ENCODE measurements at regions not wholly inside any gene's neighbourhood (a gene's known extent, or its start where the extent isn't known, plus 50 kb on each side); places are given as distances from the start of the nearest gene placed in this dataset.

DNA sequence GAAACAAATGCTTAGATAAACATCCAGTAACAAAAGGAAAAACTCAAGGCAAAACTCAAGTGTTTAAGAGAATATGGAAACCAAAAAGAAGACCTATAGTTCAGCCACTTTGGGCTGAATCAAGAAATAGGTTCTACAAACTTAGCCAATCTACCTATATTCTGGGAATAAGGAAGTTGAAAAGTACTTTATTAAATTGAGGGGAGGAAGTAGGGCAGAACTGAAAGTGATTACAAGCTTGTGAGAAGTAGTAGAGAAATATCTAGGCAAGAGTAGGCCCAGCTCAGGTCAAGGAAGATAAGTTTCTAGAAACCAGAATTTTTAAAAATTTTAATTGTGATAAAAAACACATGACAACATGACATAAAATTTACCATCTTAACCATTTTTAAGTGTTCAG lies 384.8 kb upstream of the PCSK5 start:
- H3K27me3 Mint-ChIP-seq (ENCODE audit: unreplicated experiment): no peaks in the 10 kb centered on the region
- H3K27ac Mint-ChIP-seq (ENCODE audit: unreplicated experiment): no peak overlapping the region
- H3K9me3 Mint-ChIP-seq (ENCODE audit: unreplicated experiment): no peaks in the 10 kb centered on the region
- no peak overlapping the region for H3K4me3 Mint-ChIP-seq (ENCODE audit: unreplicated experiment)
- no peak for DNase-seq (ENCODE audit: low spot score)
- no peaks in the 10 kb centered on the region for H3K4me1 Mint-ChIP-seq (ENCODE audit: unreplicated experiment)
- TF ChIP-seq, protein P1, sequence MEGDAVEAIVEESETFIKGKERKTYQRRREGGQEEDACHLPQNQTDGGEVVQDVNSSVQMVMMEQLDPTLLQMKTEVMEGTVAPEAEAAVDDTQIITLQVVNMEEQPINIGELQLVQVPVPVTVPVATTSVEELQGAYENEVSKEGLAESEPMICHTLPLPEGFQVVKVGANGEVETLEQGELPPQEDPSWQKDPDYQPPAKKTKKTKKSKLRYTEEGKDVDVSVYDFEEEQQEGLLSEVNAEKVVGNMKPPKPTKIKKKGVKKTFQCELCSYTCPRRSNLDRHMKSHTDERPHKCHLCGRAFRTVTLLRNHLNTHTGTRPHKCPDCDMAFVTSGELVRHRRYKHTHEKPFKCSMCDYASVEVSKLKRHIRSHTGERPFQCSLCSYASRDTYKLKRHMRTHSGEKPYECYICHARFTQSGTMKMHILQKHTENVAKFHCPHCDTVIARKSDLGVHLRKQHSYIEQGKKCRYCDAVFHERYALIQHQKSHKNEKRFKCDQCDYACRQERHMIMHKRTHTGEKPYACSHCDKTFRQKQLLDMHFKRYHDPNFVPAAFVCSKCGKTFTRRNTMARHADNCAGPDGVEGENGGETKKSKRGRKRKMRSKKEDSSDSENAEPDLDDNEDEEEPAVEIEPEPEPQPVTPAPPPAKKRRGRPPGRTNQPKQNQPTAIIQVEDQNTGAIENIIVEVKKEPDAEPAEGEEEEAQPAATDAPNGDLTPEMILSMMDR (IDR thresholded peaks at IDR 0.05; ENCODE audit: unreplicated experiment): no peak
- H3K36me3 Mint-ChIP-seq (ENCODE audit: low read depth, unreplicated experiment): no peaks in the 10 kb centered on the region

GRCh38 chr9:75529463-75529862 lies 361.0 kb upstream of the PCSK5 start:
- Mint-ChIP-seq H3K36me3 (ENCODE audit: low read depth, unreplicated experiment) (no peaks in the 10 kb centered on the region), H3K9me3 (ENCODE audit: unreplicated experiment) (no peaks in the 10 kb centered on the region), H3K4me1 (ENCODE audit: unreplicated experiment) (no peaks in the 10 kb centered on the region), H3K27ac (ENCODE audit: unreplicated experiment) (no peak overlapping the region), H3K27me3 (ENCODE audit: unreplicated experiment) (peaks cover 2% of the 10 kb centered on the region), H3K4me3 (ENCODE audit: unreplicated experiment) (no peak overlapping the region)
- DNase-seq (ENCODE audit: low spot score): no peak
- TF ChIP-seq, protein P1 (IDR thresholded peaks at IDR 0.05; ENCODE audit: unreplicated experiment): no peak

DNA sequence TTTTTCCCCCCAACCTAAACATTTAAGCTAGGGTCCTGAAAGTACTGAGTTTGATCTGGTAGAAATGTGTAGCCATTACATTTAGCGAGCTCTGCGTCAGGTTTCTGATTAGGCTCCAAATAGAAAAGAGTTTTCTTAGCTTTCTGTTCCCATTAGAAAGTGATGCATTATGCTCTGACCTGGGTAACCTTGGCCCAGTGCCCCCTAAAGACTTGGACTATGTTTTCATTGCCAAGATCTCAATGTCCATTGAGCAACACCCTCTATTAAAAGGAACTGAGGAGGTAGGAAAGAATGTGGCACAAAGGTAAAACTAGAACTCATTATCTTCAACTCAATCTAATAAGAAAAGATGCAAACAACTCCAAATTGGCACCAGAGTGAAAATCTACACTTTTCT lies 358.9 kb upstream of the PCSK5 start:
- no peak overlapping the region for H3K4me3 Mint-ChIP-seq (ENCODE audit: unreplicated experiment)
- H3K4me1 Mint-ChIP-seq (ENCODE audit: unreplicated experiment): no peaks in the 10 kb centered on the region
- no peak overlapping the region for H3K27ac Mint-ChIP-seq (ENCODE audit: unreplicated experiment)
- no peak for DNase-seq (ENCODE audit: low spot score)
- no peaks in the 10 kb centered on the region for H3K36me3 Mint-ChIP-seq (ENCODE audit: low read depth, unreplicated experiment)
- H3K9me3 Mint-ChIP-seq (ENCODE audit: unreplicated experiment): no peaks in the 10 kb centered on the region
- H3K27me3 Mint-ChIP-seq (ENCODE audit: unreplicated experiment): peaks cover 2% of the 10 kb centered on the region
- TF ChIP-seq, protein P1 (IDR thresholded peaks at IDR 0.05; ENCODE audit: unreplicated experiment): no peak

DNA sequence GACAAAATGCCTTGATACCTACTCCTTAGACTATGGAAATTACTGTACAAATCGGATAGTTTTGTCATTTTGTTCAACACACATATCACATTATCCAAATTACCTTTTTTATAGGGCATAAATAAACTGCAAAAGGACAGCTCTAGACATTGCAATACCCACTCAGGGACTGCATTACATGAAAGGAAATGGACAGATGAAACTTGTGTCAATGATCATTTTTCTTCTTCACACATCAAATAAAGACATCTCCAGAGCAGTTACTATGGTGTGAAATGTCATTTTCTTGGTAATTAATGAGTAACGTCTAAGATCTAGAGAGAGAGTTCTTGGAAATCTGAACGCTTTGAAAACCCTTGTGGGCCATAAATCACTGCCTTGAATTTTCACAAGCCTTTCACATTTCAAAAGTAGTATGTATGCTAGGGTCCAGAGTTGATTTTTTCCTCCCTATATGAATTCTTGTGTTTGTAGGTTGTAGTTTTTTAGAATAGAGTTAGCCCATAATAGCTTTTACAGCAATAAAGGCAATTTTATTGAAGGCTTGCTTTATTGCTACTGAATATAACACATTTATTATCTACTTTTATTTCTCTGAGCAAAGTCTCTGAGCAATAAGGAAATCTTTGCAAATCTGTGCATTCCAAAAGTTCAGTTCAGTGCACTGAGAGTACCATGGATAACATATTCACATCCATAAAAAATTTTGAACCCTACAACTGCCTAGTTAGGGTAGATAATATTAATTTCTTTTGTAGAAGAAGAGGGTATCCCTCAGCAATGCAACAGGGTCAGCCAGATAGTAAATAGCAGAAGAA lies 358.0 kb upstream of the PCSK5 start:
- no peaks in the 10 kb centered on the region for H3K4me1 Mint-ChIP-seq (ENCODE audit: unreplicated experiment)
- no peak overlapping the region for H3K4me3 Mint-ChIP-seq (ENCODE audit: unreplicated experiment)
- no peaks in the 10 kb centered on the region for H3K36me3 Mint-ChIP-seq (ENCODE audit: low read depth, unreplicated experiment)
- no peaks in the 10 kb centered on the region for H3K9me3 Mint-ChIP-seq (ENCODE audit: unreplicated experiment)
- H3K27ac Mint-ChIP-seq (ENCODE audit: unreplicated experiment): no peak overlapping the region
- DNase-seq (ENCODE audit: low spot score): no peak
- H3K27me3 Mint-ChIP-seq (ENCODE audit: unreplicated experiment): no peaks in the 10 kb centered on the region
- TF ChIP-seq, protein P1 (IDR thresholded peaks at IDR 0.05; ENCODE audit: unreplicated experiment): no peak

- TF ChIP-seq, protein P1 (IDR thresholded peaks at IDR 0.05; ENCODE audit: unreplicated experiment): no peak
- Mint-ChIP-seq H3K4me1 (ENCODE audit: unreplicated experiment) (no peaks in the 10 kb centered on the region), H3K4me3 (ENCODE audit: unreplicated experiment) (no peak overlapping the region), H3K36me3 (ENCODE audit: low read depth, unreplicated experiment) (no peaks in the 10 kb centered on the region), H3K27me3 (ENCODE audit: unreplicated experiment) (no peaks in the 10 kb centered on the region), H3K27ac (ENCODE audit: unreplicated experiment) (no peak overlapping the region), H3K9me3 (ENCODE audit: unreplicated experiment) (no peaks in the 10 kb centered on the region)
- DNase-seq (ENCODE audit: low spot score): no peak
Observed at GRCh38 chr9:75539523-75539922, 350.9 kb upstream of the PCSK5 start.

All from endothelial cell (in vitro differentiated cells).